ENCODE measurements at regions not wholly inside any gene's neighbourhood (a gene's known extent, or its start where the extent isn't known, plus 50 kb on each side); places are given as distances from the start of the nearest gene placed in this dataset.

- TF ChIP-seq CTCF (IDR thresholded peaks at IDR 0.05; ENCODE audit: low read length) (no peak), EZH2 (IDR thresholded peaks at IDR 0.05; ENCODE audit: borderline replicate concordance, low read length) (no peak)
Observed at GRCh38 chr5:34578962-34579361, 77.2 kb upstream of the RAI14 start.

Data from OCI-LY1 (cell line).